Right hindlimb (tissue), 1 donor: ENCODE measurements at regions not wholly inside any gene's neighbourhood (a gene's known extent, or its start where the extent isn't known, plus 50 kb on each side); places are given as distances from the start of the nearest gene placed in this dataset.

Experiments
- DNase-seq: peaks from one replicate; pipeline ENCODE4 v3.0.0-alpha.2; 2018

- no peak for DNase-seq
These were observed 300.6 kb upstream of the AZI2 start for GRCh38 chr3:28649266-28649665.

GRCh38 chr3:28651159-28651558 is 302.5 kb upstream of the AZI2 start:
- no peak for DNase-seq

GRCh38 chr3:28664123-28664522 is 315.5 kb upstream of the AZI2 start:
- DNase-seq = no peak

- DNase-seq = peak; percentile 48
These were observed 319.3 kb upstream of the AZI2 start for GRCh38 chr3:28667646-28668621.

- no peak for DNase-seq
These were observed 321.2 kb upstream of the AZI2 start for GRCh38 chr3:28669870-28670269.

- no peak for DNase-seq
These were observed 323.8 kb upstream of the AZI2 start for GRCh38 chr3:28672406-28672805.

GRCh38 chr3:28673446-28673845 is 324.8 kb upstream of the AZI2 start:
- no peak for DNase-seq

GRCh38 chr3:28674212-28674611 is 325.6 kb upstream of the AZI2 start:
- DNase-seq = no peak

GRCh38 chr3:28677581-28677980 is 329.0 kb upstream of the AZI2 start:
- no peak for DNase-seq

- no peak for DNase-seq
These were observed 329.5 kb upstream of the AZI2 start for GRCh38 chr3:28678086-28678485.

- DNase-seq = no peak
These were observed 331.4 kb upstream of the AZI2 start for GRCh38 chr3:28680050-28680449.

GRCh38 chr3:28682121-28682520 is 333.5 kb upstream of the AZI2 start:
- no peak for DNase-seq

GRCh38 chr3:28690176-28690575 is 341.6 kb upstream of the AZI2 start:
- DNase-seq = no peak

GRCh38 chr3:28698706-28699105 is 350.1 kb upstream of the AZI2 start:
- no peak for DNase-seq

GRCh38 chr3:28699283-28699682 is 350.7 kb upstream of the AZI2 start:
- no peak for DNase-seq

GRCh38 chr3:28700728-28701127 is 352.1 kb upstream of the AZI2 start:
- no peak for DNase-seq

- DNase-seq = no peak
These were observed 355.2 kb upstream of the AZI2 start for GRCh38 chr3:28703843-28704242.

GRCh38 chr3:28711293-28711692 is 362.7 kb upstream of the AZI2 start:
- DNase-seq = no peak

- no peak for DNase-seq
These were observed 368.3 kb upstream of the AZI2 start for GRCh38 chr3:28716939-28717338.

- no peak for DNase-seq
These were observed 369.6 kb upstream of the AZI2 start for GRCh38 chr3:28718074-28718849.

- no peak for DNase-seq
These were observed 378.2 kb upstream of the AZI2 start for GRCh38 chr3:28726840-28727239.

GRCh38 chr3:28727307-28727706 is 378.7 kb upstream of the AZI2 start:
- no peak for DNase-seq

- DNase-seq = no peak
These were observed 389.8 kb upstream of the AZI2 start for GRCh38 chr3:28738425-28738824.

- no peak for DNase-seq
These were observed 391.0 kb upstream of the AZI2 start for GRCh38 chr3:28739647-28740046.
